HG02588 (cell line): ENCODE measurements at regions not wholly inside any gene's neighbourhood (a gene's known extent, or its start where the extent isn't known, plus 50 kb on each side); places are given as distances from the start of the nearest gene placed in this dataset.

ENCODE experiments used
- ATAC-seq: cut with Tn5 transposase; IDR thresholded peaks from one replicate; pipeline ENCODE4 v1.9.1; 2021; ENCODE audit warnings: mild to moderate bottlenecking, moderate library complexity; ENCODE audit not compliant: unreplicated experiment

GRCh38 chr2:160994141-160995002 lies 165.9 kb upstream of the TANK start:
- peak; percentile 89 for ATAC-seq

GRCh38 chr2:160996584-160996983 lies 163.6 kb upstream of the TANK start:
- ATAC-seq, result no peak

GRCh38 chr2:161004379-161004778 lies 155.8 kb upstream of the TANK start:
- no peak for ATAC-seq

GRCh38 chr2:161005170-161005569 lies 155.1 kb upstream of the TANK start:
- ATAC-seq, result no peak

- no peak for ATAC-seq
These were observed 151.9 kb upstream of the TANK start for GRCh38 chr2:161008311-161008710.

- no peak for ATAC-seq
These were observed 149.7 kb upstream of the TANK start for GRCh38 chr2:161010503-161011015.

- no peak for ATAC-seq
These were observed 142.3 kb upstream of the TANK start for GRCh38 chr2:161017780-161018470.

- no peak for ATAC-seq
These were observed 140.9 kb upstream of the TANK start for GRCh38 chr2:161019311-161019710.

- no peak for ATAC-seq
These were observed 139.8 kb upstream of the TANK start for GRCh38 chr2:161020437-161020836.

GRCh38 chr2:161028581-161028980 lies 131.6 kb upstream of the TANK start:
- ATAC-seq, result no peak

- no peak for ATAC-seq
These were observed 130.9 kb upstream of the TANK start for GRCh38 chr2:161029321-161029720.

GRCh38 chr2:161030260-161031063 lies 129.8 kb upstream of the TANK start:
- ATAC-seq, result no peak

GRCh38 chr2:161031511-161031910 lies 128.7 kb upstream of the TANK start:
- no peak for ATAC-seq

- no peak for ATAC-seq
These were observed 127.6 kb upstream of the TANK start for GRCh38 chr2:161032635-161033034.

GRCh38 chr2:161033059-161033660 lies 127.1 kb upstream of the TANK start:
- no peak for ATAC-seq

- no peak for ATAC-seq
These were observed 123.3 kb upstream of the TANK start for GRCh38 chr2:161036926-161037325.

GRCh38 chr2:161039071-161039470 lies 121.2 kb upstream of the TANK start:
- no peak for ATAC-seq

- no peak for ATAC-seq
These were observed 118.9 kb upstream of the TANK start for GRCh38 chr2:161041356-161041755.

GRCh38 chr2:161042990-161043625 lies 117.1 kb upstream of the TANK start:
- ATAC-seq, result no peak

- no peak for ATAC-seq
These were observed 115.9 kb upstream of the TANK start for GRCh38 chr2:161044095-161044865.
